ENCODE measurements at regions not wholly inside any gene's neighbourhood (a gene's known extent, or its start where the extent isn't known, plus 50 kb on each side); places are given as distances from the start of the nearest gene placed in this dataset.
"Not testable (repeated sequence)": the region's sequence is repeated elsewhere in the genome, so short reads cannot be mapped to it uniquely, and the experiment has no call there.

DNA sequence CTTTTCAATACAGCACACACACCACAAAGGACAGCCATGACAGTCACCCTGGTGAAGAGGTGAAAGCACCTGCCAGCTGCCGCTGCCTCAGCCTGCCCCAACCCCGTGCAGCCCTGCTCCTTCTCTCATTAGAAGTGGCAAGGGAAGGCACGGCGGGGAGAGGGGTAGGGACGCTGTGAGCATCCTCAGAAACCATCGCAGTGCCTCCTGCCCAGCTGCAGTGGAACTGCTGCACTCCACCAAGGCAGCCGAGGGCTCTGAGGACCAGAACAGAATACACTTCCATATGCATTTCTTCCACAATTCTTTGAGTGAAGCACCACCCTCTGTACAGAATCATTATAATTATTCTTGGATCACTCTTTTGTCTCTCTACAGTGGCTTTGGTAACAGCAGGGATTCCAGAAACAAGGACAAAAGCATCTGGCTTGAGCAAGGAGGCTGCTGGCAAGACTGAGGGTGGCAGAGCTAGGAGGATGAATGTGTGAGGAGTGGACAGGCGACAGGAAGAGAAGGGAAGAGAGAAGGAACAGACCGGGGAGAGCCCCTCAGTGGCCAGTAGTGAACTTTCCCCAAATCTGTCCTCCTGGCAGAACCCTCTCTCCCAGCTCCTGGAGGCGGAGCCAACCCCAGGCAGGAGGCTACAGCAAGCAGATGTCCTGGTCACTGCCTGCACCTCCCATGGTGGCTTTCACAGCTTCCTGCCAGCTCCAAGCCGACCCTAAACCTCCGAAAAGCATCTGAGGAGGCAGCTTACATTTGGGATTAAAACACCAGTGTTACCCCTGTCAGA is 73.2 kb downstream of the MTNR1A start:
- DNase-seq, result no peak

DNA sequence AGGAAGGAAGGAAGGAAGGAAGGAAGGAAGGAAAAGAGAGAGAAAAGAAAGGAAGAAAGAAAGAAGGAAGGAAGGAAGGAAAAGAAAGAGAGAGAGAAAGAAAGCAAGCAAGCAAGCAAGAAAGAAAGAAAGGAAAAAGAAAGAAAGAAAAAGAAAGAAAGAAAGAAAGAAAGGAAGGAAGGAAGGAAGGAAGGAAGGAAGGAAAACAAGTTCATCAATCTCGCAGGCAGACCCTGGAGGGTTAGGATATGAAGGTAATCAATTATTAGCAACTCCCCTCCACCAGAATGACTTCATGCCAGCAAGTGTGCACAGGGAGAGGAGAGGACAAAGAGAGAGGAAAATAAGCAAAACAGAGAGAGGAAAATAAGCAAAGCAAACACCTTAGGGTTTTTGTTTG is 80.2 kb downstream of the MTNR1A start:
- DNase-seq, result no peak

DNA sequence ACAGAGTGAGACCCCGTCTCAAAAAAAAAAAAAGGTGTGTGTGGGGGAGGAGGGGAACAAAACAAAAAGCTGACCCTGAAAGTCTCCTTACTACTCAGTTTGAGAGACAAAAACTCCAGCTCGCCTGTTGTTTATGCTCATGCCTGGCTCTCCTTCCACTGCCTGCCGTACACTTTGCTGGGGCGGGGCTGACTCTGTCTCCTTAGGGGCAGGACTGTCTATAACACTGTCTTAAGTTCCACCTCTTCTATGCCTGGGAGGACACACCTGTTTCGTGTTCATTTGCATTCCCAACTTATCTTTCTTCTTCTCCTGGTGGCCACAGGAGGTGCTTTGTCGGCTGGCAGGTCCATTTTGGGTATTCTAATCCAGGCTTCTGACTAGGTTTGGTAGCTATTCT is 81.4 kb downstream of the MTNR1A start:
- no peak for DNase-seq

DNA sequence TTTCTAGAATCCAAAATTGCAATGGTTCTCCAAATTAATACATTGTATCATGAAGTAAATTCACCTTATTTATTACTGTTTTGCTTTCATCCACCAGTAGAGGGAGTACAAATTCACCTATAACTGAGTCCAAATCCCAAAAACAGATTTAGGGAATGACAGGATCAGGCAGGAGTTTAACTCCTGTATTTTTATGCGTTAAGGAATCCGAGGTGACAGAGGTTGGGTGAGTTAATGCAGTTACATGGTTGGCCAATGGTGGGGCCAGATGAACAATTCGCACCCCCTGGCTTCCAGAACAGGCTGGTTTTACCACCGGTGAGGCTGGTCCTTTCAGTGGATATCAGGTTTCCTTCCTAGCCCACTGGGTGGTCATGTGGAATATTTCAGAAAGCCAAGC is 82.4 kb downstream of the MTNR1A start:
- DNase-seq, result peak; percentile 43

DNA sequence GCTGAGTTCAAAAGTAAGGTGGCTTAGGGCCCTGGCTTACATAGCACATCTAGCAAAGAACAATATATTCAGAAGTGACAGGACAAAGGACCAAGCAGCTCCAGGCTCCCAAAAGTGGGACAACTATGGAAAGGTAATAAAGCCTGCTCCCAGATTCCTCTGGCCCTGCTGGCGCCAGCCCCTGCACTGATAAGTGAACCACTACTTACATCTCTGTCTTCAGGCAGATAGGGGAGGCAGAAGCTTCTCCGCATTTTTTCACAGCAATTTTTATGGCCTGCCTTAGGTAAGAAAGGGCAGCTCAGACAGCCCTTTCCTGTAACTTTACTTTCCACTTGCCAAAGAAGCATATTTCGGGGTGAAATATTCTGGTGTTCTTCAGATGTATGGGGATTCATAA is 83.9 kb downstream of the MTNR1A start:
- DNase-seq, result no peak

DNA sequence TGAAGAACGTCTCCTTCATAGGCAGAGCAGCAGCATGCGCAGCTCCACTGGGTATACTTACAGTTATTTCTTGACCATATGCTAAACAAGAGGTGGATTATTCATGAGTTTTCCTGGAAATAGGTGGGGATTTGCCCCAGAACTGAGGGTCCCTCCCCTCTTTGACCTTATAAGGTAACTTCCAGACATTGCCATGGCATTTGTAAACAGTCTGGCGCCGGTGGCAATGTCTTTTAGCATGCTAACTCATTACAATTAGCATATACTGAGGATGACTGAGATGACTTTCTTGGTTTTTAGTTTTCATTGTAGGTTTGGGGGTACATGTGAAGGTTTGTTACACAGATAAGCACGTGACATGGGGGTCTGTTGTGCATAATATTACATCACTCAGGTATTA is 97.3 kb downstream of the MTNR1A start:
- no peak for DNase-seq

DNA sequence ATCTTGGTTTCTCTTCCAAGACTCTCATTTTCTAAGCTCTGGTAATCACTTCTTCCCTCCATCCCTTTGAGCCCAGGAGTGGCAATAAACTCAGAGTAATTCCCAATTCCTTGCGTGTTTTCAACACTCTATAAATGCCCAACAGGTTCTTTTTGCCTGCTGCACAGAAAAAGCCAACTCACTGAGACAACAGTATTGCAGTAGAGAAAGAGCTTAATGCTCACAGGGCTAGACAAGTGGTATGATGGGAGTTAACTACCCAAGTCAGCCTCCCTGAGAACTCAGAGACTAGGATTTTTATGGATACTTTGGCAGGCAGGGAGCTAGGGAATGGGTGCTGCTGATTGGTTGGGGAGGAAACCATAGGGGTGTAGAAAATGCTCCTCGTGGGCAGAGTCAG is 103.4 kb downstream of the MTNR1A start:
- no peak for DNase-seq

DNA sequence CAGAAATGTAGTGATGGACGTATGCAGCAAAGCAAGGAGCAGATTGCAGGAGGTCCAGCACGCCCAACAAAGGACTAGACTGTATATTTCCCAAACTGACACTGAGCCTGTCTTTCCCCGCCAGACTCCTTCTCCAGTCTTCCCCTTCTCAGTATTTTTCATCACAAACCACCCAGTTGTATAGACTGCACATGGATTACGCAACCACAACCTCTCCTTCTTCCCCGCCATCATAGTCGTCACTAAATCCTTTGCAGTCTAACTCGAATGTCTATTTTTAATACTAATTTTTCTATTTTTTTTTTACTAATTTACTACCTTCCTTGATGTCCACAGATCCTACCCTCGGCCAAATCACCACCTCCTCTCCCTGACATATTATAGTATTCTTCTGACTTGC is 105.4 kb downstream of the MTNR1A start:
- no peak for DNase-seq

DNA sequence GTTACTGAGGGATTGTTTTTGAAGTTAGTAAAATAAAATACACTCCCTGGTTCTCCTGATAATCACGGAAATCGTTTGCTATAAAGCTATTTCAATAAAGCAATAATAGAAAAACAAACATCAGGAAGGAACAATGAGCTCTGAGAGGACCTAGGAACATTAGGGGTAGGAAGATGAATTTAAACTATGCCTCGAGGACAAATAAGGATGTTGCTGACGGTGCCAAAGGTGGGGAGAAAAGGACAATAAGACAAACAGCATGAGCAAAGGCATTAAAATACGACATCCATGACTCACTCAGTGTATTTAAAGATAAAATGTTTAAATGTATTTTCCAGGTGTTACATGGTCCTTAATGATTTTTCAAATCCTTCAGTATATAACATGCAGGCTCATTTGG is 110.3 kb downstream of the MTNR1A start:
- DNase-seq, result no peak

DNA sequence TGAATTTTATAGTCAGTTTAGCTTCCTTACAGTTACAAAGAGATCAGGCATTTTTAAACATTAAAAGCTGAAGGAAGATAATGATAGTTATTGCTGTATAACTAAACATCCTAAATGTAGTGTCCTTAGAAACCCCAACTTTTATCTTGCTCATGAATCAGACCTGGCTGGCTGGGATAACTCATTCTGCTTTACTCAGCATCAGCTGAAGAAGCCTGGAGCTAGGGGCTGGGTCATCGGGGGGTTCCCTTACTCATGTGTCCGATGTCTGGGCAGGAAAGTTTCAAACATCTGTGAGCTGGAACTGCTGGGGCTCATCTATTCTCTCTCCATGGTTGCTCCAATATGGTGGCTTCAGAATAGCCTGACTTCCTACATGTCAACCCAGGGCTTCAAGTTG is 113.9 kb downstream of the MTNR1A start:
- no peak for DNase-seq

DNA sequence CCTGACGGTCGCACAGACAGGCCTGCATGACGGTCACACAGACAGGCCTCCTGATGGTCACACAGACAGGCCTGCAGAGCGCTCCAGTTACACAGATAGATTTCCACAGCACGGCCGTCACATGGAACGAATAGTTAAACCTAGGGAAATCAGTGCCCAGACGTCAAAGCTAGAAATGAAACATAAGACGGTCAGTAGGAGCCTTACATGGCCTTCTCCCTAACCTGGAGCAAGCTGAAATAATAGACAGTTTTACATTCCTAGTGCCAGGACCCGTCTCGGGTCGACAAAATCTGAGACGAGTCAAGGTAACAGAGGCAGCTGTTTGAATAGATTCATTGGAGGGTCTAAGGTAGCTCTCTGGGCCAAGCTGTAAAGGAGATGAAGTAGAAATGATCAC is 126.9 kb downstream of the MTNR1A start:
- no peak for DNase-seq

DNA sequence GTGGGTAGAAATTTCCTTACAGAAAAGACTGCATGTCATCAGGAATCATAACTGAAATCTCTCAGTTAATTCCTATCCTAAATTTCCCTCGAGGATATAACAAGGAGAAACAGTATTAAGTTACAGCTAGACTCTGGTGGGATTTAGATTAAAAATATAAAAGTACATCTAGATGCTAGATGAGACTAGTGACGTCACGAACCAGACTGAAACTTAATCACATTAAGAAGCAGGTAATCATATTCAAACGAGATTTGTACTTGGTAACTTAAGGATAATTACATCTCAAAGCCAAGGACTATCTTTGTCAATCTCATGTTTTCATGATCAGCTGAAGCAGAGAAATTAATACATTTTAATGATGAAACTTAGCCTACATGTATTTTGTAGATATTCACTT is 130.6 kb downstream of the MTNR1A start:
- no peak for DNase-seq

DNA sequence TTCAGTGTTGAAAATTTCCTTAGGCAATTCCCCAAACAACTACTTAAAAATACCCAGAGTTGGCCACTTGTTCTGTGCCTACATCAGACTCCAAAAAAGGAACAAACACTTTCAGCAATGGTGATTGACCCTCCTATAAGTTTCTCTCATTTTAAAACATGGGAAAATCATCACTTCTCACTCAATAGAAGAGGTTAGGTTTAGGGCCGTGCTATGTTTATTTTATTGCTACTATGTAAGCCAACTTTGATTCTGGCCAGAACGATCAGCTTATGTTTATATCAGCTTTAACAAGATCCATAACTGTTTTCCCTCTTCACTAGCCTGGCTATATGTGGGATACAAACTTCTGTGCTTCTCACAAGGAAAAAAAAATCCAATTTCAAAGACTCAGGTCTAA is 133.1 kb downstream of the MTNR1A start:
- no peak for DNase-seq

DNA sequence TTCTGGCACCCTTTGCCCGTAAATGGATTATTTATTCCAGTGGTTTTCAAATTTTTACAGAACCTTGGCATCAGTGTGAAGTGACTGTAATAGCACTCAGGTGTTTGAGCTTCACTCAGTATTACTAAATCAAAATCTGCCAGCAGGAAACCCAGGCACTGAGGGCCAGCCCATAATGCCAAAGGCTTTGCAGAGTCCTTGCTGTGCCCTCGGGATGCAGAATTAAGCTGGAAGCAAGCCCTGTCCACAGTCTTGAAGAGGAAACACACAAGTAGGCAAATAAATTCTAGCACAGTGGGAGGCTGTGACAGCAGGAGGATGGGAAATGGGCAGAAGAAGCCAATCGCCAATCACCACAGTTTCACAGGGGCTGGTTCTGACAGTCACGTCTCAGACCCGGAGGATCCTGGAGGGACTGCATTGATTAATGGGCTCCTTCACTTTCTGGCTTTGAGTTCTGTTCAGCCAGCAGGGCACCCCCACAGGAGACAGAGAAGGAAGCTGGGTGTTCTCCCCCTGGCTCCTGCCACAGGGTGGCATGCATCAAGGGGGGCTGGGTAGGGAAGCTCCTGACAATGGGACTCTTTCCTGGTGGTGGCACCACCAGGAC is 138.8 kb downstream of the MTNR1A start:
- DNase-seq, result no peak

DNA sequence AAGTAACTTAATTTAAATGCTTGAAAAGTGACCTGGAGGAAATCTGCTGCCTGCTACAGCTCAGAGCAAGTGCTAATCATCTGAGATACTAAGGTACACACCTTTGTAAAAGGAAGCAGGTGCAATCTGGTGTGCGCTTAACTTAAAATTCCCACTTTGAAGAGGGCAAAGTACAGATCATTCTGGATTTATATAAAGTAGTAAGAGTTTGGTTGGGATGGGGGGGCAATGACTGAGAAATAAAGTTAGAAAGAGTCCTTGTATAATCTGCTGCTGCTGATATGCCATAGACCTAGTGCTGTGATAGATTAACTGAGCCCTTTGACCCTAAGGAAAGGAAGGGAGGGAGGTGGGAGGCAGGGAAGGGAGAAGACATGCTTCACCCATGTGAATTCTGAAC is 141.0 kb downstream of the MTNR1A start:
- no peak for DNase-seq

DNA sequence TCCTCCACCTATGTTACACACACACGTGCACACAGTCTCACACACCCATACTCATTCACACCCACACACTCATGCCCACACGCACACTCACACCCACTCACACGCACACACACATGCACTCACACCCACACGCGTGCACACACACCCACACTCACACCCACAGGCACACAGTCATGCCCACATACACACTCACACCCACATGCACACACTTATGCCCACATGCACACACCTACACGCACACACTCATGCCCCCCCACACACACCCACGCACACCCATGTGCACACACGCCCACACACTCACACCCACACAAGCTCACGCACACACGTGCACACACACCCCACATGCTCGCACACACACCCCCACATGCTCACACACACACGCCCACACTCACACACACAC is 140.0 kb downstream of the F11 start:
- DNase-seq, result no peak

DNA sequence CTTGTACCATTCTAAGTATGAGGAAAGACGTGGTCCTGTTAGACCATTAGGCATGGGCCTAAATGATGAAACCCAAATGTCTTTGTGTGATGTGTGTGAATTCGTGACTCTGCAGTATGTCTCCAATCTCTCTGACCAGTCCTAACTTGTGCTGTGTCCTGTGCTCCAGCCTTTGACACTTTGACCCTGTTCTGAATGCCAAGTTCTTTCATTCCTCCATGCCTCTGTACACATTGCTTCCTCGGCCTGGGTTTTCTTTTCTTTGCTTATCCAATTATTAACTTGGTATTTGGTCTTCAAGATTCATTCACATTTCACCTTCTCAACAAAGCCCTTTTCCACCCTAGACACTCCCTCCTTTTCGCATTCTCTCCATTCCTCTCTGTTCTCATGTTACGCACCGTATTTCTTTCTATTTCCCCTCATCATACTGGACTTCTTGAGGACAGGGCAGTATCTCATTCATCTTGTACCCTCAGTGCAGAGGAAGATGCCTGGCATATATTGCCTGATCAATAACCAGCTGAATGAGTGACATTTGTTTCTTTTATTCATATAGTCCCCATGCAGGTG is 138.7 kb downstream of the F11 start:
- no peak for DNase-seq

DNA sequence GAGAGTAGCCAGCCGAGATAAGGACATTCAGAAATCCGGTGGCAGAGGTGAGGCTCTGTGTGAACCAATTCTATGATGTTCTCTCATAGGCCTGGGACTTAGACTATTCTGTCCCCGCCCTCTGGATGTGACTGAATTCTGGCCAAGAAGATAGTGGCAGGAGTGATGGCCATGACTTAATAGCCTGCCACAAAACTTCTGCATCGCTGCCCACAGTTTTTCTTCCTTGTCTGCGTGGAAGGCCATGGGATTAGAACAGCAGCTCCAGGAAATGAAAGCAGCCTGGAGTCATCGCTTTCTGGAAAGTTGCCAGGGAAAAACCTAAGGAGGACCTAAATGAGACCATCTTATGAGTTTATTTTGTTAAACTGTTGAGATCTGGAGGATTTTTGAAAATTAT is 134.7 kb downstream of the F11 start:
- peak; percentile 38 for DNase-seq

DNA sequence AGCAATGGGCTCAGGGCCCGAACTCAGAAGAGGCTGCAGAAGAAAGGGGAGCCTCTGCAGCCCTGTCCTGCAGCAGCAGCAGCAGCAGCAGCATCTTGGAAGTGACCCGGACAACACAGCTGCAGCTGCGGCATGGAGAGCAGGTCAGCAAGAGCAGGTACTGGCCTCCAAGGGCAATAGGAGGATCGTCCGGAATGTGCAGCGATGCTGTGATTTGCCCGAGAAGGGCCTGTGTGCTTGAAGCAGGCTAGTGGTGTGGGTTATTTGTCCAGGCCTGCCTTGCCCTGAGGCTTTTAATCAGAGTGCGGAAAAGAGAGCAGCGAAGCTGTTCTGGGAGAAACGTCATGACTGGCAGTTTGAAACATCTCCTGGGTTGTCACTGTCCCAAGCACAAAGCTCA is 126.0 kb downstream of the F11 start:
- no peak for DNase-seq

DNA sequence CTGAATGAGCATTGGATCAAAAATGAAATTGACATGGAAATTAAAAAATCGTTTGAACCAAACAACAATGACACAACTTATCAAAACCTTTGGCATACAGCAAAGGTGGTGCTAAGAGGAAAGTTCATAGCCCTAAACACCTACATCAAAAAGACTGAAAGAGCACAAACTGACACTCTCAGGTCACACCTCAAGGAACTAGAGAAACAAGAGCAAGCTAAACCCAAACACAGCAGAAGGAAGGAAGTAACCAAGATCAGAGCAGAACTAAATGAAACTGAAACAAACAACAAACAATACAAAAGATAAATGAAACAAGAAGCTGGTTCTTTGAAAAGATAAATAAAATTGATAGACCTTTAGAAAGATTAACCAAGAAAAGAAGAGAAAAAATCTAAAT is 118.3 kb downstream of the F11 start:
- DNase-seq, result not testable (repeated sequence)

DNA sequence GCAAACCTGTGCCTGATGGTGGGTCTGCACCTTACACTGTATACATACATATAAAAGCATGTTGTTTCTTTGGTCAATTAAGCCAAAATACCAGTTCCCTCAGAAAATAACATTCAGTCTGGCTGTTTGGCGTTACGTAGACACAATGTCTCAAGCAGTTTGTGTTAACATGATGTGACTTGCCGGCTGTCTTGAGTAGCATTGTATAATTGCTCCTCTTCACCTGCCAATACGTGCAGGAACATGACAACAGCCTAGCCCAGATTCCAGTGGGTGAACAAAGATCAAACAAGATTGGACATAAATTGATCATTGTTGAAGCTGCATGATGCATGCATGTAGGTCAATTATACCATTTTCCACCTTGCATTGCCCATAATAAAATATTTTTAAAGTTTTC is 102.3 kb downstream of the F11 start:
- no peak for DNase-seq

DNA sequence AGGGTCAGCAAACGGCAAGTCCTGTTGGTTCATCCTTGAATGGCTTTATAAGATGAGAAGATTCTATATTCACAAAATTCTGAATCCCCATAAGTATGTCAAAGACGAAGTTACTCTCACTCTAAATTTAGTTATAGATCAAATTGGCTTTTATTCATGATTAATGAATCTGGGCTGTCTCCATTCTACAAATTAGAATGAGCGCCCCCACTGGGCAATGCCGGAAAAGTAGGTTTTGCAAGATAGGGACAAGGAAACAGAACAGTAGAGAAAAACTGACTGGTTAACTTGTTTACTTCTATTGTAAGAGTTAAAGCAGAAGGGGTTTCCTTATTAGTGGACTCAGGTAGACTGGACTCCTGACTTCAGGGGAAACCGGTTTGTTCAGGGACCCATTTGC is 100.3 kb downstream of the F11 start:
- no peak for DNase-seq

DNA sequence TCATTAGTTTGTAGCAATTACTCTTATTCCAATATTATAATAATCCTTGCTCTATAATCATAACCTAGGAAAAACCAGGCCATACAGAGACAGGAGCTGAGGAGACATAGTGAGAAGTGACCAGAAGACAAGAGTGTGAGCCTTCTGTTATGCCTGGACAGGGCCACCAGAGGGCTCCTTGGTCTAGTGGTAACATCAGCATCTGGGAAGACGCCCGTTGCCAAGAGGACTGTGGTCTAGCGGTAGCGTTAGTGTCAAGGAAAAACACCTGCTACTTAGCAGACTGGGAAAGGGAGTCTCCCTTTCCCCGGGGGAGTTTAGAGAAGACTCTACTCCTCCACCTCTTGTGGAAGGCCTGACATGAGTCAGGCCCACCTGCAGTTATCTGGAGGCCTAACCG is 97.0 kb downstream of the F11 start:
- not testable (repeated sequence) for DNase-seq

DNA sequence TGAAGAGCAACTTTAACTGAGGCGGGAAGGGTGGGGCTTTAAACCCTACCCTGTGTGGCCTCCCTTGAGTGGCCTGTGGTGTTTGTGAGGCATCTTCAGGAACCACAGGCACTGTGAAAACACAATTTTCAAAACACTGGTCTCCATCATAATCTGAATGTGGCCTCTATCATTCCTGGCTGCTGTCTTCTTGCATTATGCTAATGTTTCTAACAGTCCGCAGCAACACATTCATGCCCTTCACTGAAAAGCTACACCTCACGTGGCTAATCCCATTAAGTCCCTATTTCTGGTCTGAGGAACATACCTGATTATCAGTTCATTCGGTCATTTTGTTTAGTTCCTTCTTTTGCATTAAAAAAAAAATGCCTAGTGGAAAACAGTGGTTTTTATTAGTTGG is 94.6 kb downstream of the F11 start:
- no peak for DNase-seq
